ENCODE measurements at regions not wholly inside any gene's neighbourhood (a gene's known extent, or its start where the extent isn't known, plus 50 kb on each side); places are given as distances from the start of the nearest gene placed in this dataset.

DNA sequence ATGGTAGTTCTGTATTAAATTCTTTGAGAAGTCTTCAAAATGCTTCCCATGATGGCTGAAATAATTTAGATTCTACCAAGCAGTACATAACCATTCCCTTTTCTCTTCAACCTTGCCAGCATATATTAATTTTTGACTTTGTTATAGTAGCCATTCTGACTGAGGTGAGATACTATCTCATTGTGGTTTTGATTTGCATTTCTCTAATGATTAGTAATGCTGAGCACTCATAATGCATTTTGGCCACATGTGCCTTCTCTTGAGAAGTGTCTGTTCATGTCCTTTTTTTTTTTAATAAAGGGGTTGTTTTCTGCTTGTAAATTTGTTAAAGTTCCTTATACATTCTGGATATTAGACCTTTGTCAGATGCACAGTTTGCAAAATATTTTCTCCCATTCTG, 173.9 kb downstream of the CALCRL start:
- no peak for DNase-seq (ENCODE audit: low spot score)
- intact Hi-C loops (cut with DNase I) = no loop called here

DNA sequence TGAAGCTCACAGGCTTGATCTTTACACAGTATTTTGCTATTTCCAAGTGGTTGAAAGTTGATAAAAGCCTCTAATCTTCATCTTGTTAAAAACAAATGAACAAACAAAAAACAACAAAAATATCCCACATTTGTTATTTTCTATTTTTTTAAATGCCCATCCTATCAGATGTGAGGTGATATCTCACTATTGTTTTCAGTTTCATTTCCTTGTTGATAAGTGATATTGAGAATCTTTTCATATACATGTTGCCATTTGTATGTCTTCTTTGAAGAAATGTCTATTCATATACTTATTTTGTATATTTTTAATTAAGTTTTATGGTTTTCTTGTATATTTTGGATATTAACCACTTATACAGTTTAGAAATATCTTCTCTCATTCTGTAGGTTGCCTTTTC, 175.8 kb downstream of the CALCRL start:
- intact Hi-C loops (cut with DNase I) = no loop called here
- DNase-seq (ENCODE audit: low spot score) = no peak

DNA sequence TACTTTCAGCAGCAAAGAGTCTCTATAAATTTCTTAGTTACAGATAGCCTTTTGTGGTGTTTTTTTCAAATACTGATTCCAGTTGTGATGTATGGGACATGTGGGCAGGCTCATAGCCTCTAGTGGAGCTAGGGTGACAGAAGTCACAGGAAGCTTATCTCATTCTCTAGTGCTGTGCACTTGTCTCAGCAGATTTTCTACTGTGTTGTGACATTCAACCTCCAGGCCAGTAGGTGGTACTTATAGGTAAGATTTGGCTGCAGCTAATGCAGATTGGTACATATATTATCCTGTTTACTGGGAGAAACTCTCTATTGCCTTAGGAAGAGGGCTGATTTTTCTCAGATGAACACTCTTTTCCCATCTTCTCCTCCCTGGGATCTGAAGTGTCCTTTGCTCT, 176.2 kb downstream of the CALCRL start:
- DNase-seq (ENCODE audit: low spot score) = no peak
- intact Hi-C loops (cut with DNase I) = no loop called here

DNA sequence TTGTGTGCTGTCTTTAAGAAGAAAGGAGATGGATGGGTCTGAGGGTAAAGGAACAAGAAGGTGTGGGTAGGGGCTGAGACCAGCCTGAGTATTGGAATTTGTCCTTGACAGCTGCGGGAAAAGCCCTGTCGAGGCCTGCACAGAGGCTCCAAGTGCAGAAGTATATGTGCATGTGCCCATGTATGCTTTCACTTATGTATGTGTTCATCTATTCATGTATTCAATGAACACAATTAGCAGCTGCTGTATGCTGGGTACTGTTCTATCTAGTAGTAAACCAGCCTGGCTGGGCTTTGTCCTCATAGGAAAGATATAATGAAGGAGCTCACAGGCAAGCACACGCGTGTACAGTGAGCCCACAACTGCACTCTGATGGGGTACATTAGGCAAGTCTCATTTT, 181.4 kb downstream of the CALCRL start:
- intact Hi-C loops (cut with DNase I) = no loop called here
- peak; percentile 23 for DNase-seq (ENCODE audit: low spot score)

DNA sequence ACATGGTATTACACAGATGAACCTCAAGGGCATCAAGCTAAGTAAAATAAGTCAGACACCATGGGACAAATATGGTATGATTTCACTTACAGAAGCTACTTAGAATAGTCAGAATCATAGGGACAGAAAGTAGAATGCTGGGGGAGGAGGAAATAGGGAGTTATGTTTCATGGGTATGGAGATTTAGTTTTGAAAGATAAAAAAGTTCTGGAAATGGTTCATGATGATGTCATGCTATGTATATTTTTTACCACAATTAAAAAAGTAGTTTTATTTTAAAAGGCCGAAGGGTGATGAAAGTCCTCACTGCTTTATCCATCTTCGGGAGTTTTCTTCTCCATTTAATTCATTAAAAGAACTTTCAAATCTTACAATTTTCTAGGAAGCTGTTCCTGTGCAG, 181.9 kb downstream of the CALCRL start:
- no peak for DNase-seq (ENCODE audit: low spot score)
- intact Hi-C loops (cut with DNase I) = no loop called here

DNA sequence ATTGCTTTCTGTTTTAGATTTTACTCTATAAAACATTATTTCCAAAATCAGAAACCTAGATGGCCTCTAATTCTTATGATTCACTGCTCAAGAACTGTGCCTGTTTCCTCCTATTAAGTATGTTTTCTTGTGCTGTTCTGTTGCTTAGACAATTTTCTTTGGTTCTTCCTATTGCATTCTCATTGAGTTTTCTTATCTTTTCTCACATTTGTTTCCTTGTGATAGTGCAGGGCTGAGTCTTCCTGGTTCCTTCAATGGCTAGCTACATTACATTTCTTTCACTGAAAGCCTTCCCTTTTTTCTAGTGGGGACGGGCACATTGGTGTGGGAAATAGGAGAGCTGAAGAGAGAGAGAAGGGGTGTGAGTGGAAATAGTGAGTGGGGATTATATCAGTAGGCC, 183.4 kb downstream of the CALCRL start:
- no peak for DNase-seq (ENCODE audit: low spot score)
- intact Hi-C loops (cut with DNase I) = no loop called here

DNA sequence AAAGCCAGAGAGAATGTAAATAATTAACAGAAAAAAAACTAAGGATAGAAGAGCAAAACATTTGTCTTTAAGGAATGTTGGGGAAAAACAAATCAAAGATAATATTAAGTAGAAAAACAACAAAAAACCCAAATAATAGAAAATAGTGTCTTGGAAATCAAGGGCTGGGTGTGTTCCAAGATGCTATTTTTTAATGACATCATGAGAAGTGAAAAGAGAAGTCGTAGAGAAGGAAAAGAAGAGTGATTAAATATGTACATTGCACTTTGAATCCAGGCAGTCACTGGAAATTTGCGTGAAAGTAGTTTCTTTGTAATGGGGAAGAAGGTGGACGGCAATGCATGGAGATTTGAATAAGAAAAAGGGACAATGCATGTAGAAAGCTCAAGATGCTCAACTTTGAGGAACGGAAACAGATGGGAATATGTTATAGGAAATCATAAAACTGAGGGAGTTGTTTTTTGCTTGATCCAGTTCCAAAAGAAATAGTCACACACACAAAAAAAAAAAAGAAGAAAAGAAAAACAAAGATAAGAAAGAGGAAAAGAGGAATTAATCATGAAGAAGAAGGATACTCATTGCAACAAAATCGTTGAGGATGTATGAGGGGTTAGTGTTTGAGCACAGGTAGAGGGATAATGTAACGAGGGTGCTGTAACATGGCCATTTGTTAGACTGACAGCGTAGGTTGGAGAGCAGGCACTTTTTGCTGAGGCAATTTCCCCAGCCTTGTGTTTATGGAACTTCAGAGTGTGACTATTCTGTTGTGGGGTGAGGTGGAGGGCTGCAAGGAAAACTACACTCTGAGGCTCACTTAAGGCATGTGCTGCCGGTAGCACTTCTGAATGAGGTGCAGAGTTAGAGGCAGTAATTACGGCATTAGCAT, 184.1 kb downstream of the CALCRL start:
- no peak for DNase-seq (ENCODE audit: low spot score)
- intact Hi-C loops (cut with DNase I) = no loop called here

DNA sequence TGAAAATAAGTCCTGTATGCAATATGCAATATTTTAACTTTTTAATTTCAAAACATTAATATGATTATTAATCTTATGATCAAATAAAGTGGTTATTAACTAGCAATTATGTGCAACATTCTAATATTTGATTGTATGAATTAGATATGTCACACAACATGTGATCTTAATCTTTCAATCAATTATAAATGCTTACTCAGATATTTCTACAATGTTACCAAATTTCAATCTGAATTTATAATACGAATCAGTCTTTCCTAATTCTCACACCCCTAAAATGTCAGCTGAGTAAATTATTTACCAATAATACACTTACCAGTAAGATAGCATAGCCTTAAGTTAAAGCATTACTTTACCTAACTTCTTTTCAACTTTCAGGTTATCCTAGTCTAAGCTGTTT, 186.3 kb downstream of the CALCRL start:
- intact Hi-C loops (cut with DNase I) = no loop called here
- no peak for DNase-seq (ENCODE audit: low spot score)

DNA sequence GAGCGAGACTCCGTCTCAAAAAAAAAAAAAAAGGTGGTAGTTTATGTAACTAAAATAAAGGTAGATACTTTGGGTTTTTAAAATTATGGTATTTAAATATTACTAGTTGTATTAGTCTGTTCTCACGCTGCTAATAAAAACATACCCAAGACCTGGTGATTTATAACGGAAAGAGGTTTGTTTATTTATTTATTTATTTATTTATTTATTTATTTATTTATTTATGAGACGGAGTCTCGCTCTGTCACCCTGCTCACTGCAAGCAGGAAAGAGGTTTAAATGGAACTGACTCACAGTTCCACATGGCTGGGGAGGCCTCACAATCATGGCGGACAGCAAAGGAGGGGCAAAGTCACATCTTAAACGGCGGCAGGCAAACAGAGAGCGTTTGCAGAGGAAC, 196.0 kb downstream of the CALCRL start:
- intact Hi-C loops (cut with DNase I) = no loop called here
- no peak for DNase-seq (ENCODE audit: low spot score)

DNA sequence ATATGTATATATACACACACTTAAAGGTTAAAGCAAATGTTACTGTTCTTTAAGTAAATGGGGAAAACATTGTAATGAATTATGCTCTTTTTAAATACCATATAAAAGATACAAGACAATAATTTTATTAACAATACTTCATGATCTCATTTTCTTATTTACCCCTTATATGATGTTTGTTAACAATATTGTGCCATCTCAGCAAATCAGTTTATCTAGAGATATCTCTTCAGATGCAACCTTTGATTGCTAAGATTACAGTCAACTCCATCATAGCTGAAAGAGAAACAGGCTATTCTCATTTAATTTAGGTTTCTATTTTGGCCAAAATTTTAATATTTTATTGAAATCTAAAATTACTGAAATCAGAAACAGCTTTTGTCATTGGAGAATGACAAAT, 197.9 kb downstream of the CALCRL start:
- intact Hi-C loops (cut with DNase I) = no loop called here
- DNase-seq (ENCODE audit: low spot score) = no peak

DNA sequence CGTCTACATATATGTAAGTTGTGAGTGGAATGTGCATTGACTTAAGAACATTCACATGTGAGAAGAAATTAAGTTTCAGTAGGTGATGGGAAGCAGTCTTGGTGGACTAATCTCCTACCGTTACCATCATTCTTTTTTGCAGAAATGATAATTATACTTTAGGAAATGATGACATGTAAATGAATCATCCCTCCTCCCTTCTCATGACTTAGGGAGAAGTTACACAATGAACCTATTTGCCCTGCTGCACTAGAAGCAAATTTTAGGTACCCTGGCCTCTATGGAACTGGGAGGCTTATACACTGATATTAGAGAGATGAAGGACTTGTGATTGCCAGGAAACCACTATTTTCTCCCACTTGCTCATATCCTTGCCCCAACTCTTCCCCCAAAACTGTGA, 214.2 kb downstream of the CALCRL start:
- intact Hi-C loops (cut with DNase I) = no loop called here
- no peak for DNase-seq (ENCODE audit: low spot score)

DNA sequence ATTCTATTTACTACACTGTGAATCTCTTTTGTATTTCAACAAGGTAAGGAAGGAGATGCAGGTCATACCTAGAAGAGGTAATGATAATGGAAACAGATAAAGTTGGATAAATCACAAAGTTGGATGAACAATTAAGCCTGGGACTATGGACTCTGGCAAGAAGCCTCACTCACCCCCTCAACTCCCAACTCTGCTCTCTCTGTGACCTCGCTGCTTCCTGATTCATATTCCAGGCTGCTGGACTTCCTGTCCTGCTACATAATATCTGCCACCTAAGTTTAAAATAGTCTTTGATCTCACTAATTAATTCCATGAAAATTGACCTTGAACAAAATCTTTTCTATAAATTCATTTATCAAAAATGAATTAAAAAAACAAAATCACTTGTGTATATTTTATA, 215.3 kb downstream of the CALCRL start:
- intact Hi-C loops (cut with DNase I) = no loop called here
- no peak for DNase-seq (ENCODE audit: low spot score)

DNA sequence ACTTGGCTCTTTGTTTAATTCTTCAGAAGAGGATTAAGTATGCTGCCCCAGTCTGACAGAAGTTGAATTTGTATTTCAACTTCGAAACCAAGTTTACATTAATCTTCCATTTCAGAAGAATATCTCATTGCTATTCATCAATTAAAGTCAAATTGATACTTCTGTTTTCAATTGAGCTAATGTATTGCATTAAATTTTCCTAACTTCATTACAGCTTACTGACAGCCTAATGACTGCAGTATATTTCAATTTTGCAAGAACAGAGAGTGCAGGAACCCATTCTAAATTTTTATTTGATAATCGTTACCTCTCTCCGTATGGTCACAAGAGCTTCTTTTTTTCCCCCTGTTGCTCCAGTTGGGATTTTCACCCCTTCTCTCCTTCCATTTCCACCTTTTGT, 218.0 kb downstream of the CALCRL start:
- DNase-seq (ENCODE audit: low spot score) = no peak
- intact Hi-C loops (cut with DNase I) = no loop called here

DNA sequence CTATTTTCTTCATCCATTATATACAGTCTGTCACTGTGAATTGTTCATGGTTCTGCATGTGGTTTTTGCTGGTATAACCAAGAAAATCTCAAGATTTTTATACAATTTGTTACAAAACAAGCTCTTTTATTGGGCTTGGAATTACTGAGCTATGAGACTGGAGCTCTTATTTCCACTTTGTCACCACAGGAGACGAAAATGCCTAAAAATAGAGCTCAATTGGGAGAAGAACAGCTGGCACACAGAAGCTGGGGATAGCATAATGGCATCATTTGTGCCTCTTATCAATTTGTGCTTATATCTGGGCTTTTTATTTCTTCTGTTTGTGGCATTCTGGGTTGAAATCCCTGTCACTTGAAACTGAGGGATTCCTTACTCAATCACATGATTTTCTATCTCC, 219.1 kb downstream of the CALCRL start:
- intact Hi-C loops (cut with DNase I) = no loop called here
- no peak for DNase-seq (ENCODE audit: low spot score)

DNA sequence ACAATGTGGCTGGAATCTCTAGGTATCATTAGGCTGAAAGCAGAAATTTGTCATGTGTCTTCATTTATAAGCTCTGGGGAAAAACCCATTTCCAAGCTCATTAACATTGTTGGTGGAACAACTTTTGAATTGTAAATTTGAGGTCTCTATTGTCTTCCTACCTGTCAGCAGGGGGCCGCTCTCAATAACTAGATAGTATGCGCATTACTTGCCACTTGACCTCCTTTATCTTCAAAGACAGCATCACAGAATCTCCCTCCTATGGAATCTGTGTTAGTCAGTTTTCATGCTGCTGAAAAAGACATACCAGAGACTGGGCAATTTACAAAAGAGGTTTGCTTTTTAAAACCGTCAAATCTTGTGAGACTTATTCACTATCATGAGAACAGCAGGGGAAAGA, 223.1 kb downstream of the CALCRL start:
- intact Hi-C loops (cut with DNase I) = no loop called here
- DNase-seq (ENCODE audit: low spot score) = no peak

DNA sequence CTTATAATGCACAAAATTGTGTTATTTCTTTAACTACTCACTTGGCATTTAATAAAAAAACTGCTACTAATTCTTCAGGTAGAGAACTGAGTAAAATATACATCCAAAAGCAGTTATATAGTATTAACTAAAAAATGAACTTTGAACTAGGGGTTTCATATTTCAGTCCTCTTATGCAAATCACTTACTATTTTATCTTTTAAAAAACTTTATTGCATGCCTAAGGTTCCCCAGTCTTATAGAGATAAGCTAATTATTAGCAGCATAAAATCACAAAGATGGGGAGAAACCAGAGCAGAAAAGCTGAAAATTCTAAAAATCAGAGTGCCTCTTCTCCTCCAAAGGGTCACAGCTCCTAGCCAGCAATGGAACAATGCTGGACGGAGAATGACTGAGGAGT, 228.0 kb downstream of the CALCRL start:
- intact Hi-C loops (cut with DNase I) = no loop called here
- DNase-seq (ENCODE audit: low spot score) = no peak

DNA sequence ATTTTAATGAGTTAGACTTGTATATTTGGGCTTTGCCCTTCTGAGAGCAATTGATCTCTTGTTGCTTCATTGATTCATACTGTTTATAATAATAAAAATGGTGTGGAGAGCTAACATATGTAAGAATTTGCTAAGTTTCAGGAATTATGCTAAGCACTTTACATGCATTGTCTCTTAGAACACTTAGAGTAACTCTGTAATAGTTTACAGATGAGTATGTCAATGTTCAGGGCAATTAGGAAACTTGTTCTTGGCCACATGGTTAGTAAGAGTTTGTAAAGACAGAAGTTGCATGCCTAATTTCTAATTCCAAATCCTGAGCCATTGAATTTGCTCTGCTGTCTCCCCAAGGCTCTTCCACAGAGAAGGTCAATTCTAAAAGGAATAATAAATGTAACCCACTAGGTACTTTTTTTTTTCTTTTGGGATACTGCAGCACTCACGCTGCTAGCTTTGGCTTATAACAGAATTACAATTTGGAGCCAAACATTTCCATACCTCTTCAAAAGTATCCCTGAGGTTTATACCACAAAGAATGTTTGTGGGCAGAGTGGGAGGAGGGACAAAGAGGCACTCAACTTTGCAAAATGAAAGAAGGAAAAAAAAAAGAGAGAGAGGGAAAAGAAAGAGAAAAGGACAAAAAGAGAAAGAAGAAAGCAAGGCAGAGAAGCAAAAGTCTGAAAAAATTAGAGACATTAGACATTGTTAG, 232.4 kb downstream of the CALCRL start:
- intact Hi-C loops (cut with DNase I) = no loop called here
- no peak for DNase-seq (ENCODE audit: low spot score)

DNA sequence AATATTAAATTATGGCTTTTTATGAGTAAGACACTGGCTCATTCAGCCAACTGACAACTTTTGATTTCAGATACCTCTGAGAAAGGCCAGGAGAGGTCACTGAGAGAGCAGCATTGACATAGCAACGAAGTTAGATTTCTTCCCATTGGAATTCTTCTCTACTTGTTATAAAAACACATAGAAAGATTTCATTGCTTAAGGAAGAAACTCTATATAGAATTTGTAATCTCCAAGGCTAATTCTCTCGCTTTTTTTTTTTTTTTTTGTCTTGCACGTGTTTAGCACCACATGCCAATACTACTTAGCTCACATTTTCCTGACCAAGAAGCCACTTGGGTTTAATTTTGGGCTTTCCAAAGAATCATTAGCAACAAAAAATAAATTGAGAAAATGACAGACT, 233.7 kb downstream of the CALCRL start:
- intact Hi-C loops (cut with DNase I) = no loop called here
- DNase-seq (ENCODE audit: low spot score) = no peak

DNA sequence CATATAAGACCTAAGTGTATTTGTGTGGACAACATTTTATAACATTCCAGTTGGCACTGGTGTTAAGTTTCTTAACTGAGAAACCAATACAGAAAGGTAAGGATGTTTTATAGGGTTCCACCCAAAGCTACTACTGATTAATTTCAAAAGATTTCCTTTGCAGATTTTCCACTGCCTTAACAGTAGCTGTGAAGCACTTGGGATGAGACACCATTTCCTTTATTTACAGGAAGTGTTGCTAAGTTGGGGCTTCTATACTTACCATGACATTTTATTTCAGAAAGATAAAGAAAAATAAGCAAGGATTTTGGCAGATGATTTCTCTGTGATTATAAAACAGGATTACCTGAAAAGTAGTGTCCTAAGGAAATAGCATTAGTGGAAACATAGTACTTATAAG, 234.3 kb downstream of the CALCRL start:
- no peak for DNase-seq (ENCODE audit: low spot score)
- intact Hi-C loops (cut with DNase I) = no loop called here

DNA sequence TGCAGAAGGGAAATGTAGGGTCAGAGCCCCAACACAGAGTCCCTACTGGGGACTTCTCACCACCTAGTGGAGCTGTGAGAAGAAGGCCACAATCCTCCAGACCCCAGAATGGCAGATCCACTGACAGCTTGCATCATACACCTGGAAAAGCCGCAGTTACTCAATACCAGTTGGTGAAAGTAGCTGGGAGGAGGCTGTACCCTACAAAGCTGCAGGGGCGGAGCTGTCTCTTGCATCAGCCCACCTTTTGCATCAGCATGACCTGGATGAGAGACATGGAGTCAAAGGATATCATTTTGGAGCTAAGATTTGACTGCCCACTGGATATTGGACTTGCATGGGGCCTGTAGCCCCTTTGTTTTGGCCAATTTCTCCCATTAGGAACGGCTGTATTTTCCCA, 237.3 kb downstream of the CALCRL start:
- intact Hi-C loops (cut with DNase I) = no loop called here
- no peak for DNase-seq (ENCODE audit: low spot score)

DNA sequence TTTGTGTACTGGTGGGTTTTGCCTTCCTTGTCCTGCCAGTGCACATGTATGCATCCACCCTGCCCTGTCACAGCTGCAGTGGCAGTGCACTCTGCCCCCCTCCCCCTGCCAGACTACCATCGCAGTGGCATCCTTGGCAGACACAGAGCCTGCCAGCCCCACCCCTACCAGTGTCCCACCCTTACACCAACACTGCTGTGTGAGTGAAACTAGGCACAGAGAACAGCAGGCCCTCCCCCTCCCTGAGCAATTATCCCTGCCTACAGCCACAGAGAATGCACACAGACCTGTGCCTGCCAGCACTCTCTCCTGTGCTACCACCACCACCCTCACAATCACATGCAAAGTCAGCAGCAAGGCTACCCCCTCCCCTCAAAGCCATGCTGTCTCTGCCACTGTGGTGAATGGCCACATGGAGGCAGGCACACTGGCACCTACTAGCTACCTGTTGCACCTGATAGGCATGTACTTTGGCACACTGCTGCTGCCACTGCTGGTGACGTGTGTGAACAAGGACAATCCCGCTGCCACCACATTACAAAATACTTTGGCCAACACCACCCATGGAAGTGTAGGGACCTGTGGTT, 239.8 kb downstream of the CALCRL start:
- peak; percentile 50 for DNase-seq (ENCODE audit: low spot score)
- intact Hi-C loops (cut with DNase I) = no loop called here
